Endodermal cell (in vitro differentiated cells): ENCODE measurements at regions not wholly inside any gene's neighbourhood (a gene's known extent, or its start where the extent isn't known, plus 50 kb on each side); places are given as distances from the start of the nearest gene placed in this dataset.

ENCODE experiments used
- DNase-seq: peaks from one replicate; pipeline ENCODE4 v3.0.0-alpha.2; 2017
- H3K27ac ChIP-seq: 2 replicates; pipeline ENCODE4 v1.5.1; 2013; ENCODE audit warnings: mild to moderate bottlenecking, low read depth, low read length, moderate library complexity
- H3K27me3 ChIP-seq: 2 replicates; pipeline ENCODE4 v1.6.1; 2013; ENCODE audit warnings: mild to moderate bottlenecking, low read length, moderate library complexity; ENCODE audit not compliant: insufficient read depth, control insufficient read depth, poor library complexity, severe bottlenecking
- H3K36me3 ChIP-seq: 2 replicates; pipeline ENCODE4 v1.7.0; 2013; ENCODE audit warnings: mild to moderate bottlenecking, low read length, moderate library complexity; ENCODE audit not compliant: control insufficient read depth, insufficient read depth
- H3K4me1 ChIP-seq: one replicate; pipeline ENCODE4 v1.7.0; 2013; ENCODE audit warnings: low read length; ENCODE audit not compliant: control insufficient read depth, insufficient read depth
- H3K4me3 ChIP-seq: 2 replicates; pipeline ENCODE4 v1.5.1; 2013; ENCODE audit warnings: mild to moderate bottlenecking, low read length, moderate library complexity
- H3K9ac ChIP-seq: 2 replicates; pipeline ENCODE4 v1.6.1; 2013; ENCODE audit warnings: mild to moderate bottlenecking, low read length, moderate library complexity; ENCODE audit not compliant: poor library complexity, severe bottlenecking; ENCODE audit errors: extremely low read depth
- H3K9me3 ChIP-seq: 2 replicates; pipeline ENCODE4 v1.6.1; 2013; ENCODE audit warnings: mild to moderate bottlenecking, low read length, moderate library complexity; ENCODE audit not compliant: control insufficient read depth
- H3K27ac Mint-ChIP-seq: 2 replicates; pipeline ENCODE4 v1.8.0; 2020; ENCODE audit warnings: mixed read lengths
- H3K27me3 Mint-ChIP-seq: 2 replicates; pipeline ENCODE4 v1.8.0; 2021; ENCODE audit warnings: mild to moderate bottlenecking, mixed read lengths; ENCODE audit not compliant: insufficient read depth
- H3K36me3 Mint-ChIP-seq: 2 replicates; pipeline ENCODE4 v1.8.0; 2020; ENCODE audit warnings: low read depth, mixed read lengths
- H3K4me1 Mint-ChIP-seq: 2 replicates; pipeline ENCODE4 v1.8.0; 2020; ENCODE audit warnings: mixed read lengths
- H3K4me3 Mint-ChIP-seq: 2 replicates; pipeline ENCODE4 v1.8.0; 2020; ENCODE audit warnings: mild to moderate bottlenecking, moderate library complexity, mixed read lengths
- H3K9me3 Mint-ChIP-seq: 2 replicates; pipeline ENCODE4 v1.8.0; 2020; ENCODE audit warnings: mild to moderate bottlenecking, mixed read lengths
- CTCF ChIP-seq: fragments of 200-600 bp; sonication (generic); conservative IDR thresholded peaks from 2 replicates; pipeline ENCODE4 v1.5.0; 2021; ENCODE audit warnings: antibody characterized with exemption, mild to moderate bottlenecking
- WGBS, 2 experiments: methylation state at CpG; one replicate each; pipeline versions ENCODE4 v1.1.5 to v1.1.7; 2013; ENCODE audit warnings: missing lambda C conversion rate in 2 of 2, mixed read lengths in 1 of 2; ENCODE audit not compliant: insufficient coverage in 1 of 2, insufficient read length in 1 of 2; 5-methylcytosine and 5-hydroxymethylcytosine counted together

GRCh38 chr11:114982141-114982540 lies 303.8 kb downstream of the NXPE2 start:
- TF ChIP-seq CTCF: no peak
- no peaks in the 10 kb centered on the region for H3K9me3 Mint-ChIP-seq

DNA sequence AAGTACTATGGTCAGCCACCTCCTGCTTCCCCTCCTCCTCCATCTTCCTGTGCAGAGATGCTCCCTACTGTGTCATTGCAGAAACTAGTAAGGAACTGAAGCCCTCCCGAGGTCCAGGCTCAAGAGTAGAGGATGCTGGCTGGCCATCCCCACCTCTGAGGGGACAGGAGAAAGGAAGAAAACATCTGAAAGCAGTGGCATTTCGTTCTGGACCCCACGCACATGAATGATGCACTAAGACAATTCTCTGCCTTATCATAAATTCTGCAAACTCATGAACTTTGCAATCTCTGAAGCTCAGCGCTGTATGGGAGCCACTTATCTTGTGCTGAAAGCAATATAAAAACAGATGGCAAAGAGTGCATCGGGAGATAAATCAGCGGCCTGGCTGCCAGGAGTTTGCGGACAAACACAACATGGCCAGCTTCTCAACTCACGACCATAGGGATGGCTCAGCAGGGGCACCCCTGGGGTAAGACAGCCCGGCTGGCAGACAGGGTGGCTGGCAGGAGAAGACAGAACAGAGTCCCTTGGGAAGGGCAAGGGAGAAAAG lies 306.4 kb downstream of the NXPE2 start:
- H3K27me3 Mint-ChIP-seq: no peaks in the 10 kb centered on the region
- no peak overlapping the region for H3K4me3 ChIP-seq
- TF ChIP-seq CTCF: no peak
- no peaks in the 10 kb centered on the region for H3K9me3 ChIP-seq
- no peak overlapping the region for H3K4me3 Mint-ChIP-seq
- H3K4me1 ChIP-seq: peaks cover 9% of the 10 kb centered on the region
- H3K4me1 Mint-ChIP-seq: peaks cover 16% of the 10 kb centered on the region
- H3K27ac ChIP-seq: no peak overlapping the region
- no peaks in the 10 kb centered on the region for H3K36me3 Mint-ChIP-seq
- no peak overlapping the region for H3K27ac Mint-ChIP-seq
- DNase-seq: no peak
- H3K9me3 Mint-ChIP-seq: no peaks in the 10 kb centered on the region
- WGBS, 2 experiments: 89 to 92% methylated on average over 8 to 9 of the region's 9 CpGs
- no peaks in the 10 kb centered on the region for H3K27me3 ChIP-seq
- no peaks in the 10 kb centered on the region for H3K36me3 ChIP-seq
- no peak overlapping the region for H3K9ac ChIP-seq

More at GRCh38 chr11:114982141-114982540, 303.8 kb downstream of the NXPE2 start:
- H3K27ac ChIP-seq: no peak overlapping the region
- no peaks in the 10 kb centered on the region for H3K27me3 ChIP-seq
- Mint-ChIP-seq H3K4me1 (peaks cover under 1% of the 10 kb centered on the region), H3K36me3 (no peaks in the 10 kb centered on the region), H3K4me3 (no peak overlapping the region), H3K27me3 (no peaks in the 10 kb centered on the region), H3K27ac (no peak overlapping the region)
- no peak overlapping the region for H3K4me3 ChIP-seq
- WGBS, 2 experiments: 86 to 100% methylated on average over 1 of the region's 1 CpG
- no peaks in the 10 kb centered on the region for H3K36me3 ChIP-seq
- peaks cover 2% of the 10 kb centered on the region for H3K4me1 ChIP-seq
- H3K9me3 ChIP-seq: no peaks in the 10 kb centered on the region
- DNase-seq: no peak
- H3K9ac ChIP-seq: no peak overlapping the region

- no peak for TF ChIP-seq CTCF
- no peaks in the 10 kb centered on the region for H3K9me3 Mint-ChIP-seq
- Histone ChIP-seq H3K27ac (no peak overlapping the region), H3K9me3 (no peaks in the 10 kb centered on the region), H3K4me1 (peaks cover 9% of the 10 kb centered on the region), H3K36me3 (no peaks in the 10 kb centered on the region), H3K9ac (no peak overlapping the region), H3K27me3 (no peaks in the 10 kb centered on the region), H3K4me3 (no peak overlapping the region)
- H3K27ac Mint-ChIP-seq: no peak overlapping the region
- DNase-seq: no peak
- no peaks in the 10 kb centered on the region for H3K36me3 Mint-ChIP-seq
- no peaks in the 10 kb centered on the region for H3K27me3 Mint-ChIP-seq
- WGBS, 2 experiments: 71 to 93% methylated on average over 1 to 6 of the region's 6 CpGs
- H3K4me3 Mint-ChIP-seq: no peak overlapping the region
- peaks cover 22% of the 10 kb centered on the region for H3K4me1 Mint-ChIP-seq
Observed at GRCh38 chr11:114986365-114986764, 308.0 kb downstream of the NXPE2 start.
